ENCODE measurements at regions not wholly inside any gene's neighbourhood (a gene's known extent, or its start where the extent isn't known, plus 50 kb on each side); places are given as distances from the start of the nearest gene placed in this dataset.

- Histone ChIP-seq H2AFZ (ENCODE audit: low read length) (no peak overlapping the region), H3K4me2 (ENCODE audit: low read depth, low read length) (no peak overlapping the region), H3K4me1 (ENCODE audit: insufficient read depth, low read length) (no peaks in the 10 kb centered on the region), H3K27ac (ENCODE audit: extremely low read length, insufficient read depth, low read length) (no peak overlapping the region), H4K20me1 (ENCODE audit: insufficient read depth, low read length) (no peaks in the 10 kb centered on the region), H3K9me3 (ENCODE audit: low read length) (no peaks in the 10 kb centered on the region), H3K79me2 (ENCODE audit: insufficient read depth, low read length) (no peaks in the 10 kb centered on the region), H3K4me3 (replicated peaks in 1 of 3; ENCODE audit: insufficient read depth in 1 of 3, low read depth in 2 of 3, low read length in 3 of 3) (no peak overlapping the region), H3K27me3 (ENCODE audit: control insufficient read depth in 1 of 2, insufficient read depth in 2 of 2, low read length in 2 of 2) (peaks cover 0 to 45% of the 10 kb centered on the region in 2 experiments; a peak in 3 of 5 replicates), H3K9ac (ENCODE audit: insufficient read depth, low read depth, low read length) (no peak overlapping the region), H3K36me3 (replicated peaks in 1 of 2; ENCODE audit: control insufficient read depth in 1 of 2, insufficient read depth in 2 of 2, low read length in 2 of 2) (no peaks in the 10 kb centered on the region)
- TF ChIP-seq KAT2B (IDR thresholded peaks at IDR 0.05; ENCODE audit: borderline replicate concordance, low read depth, low read length): no peak
- no peak for TF ChIP-seq POGZ (CRISPR knock-in tag; IDR thresholded peaks at IDR 0.05)
- no peak for TF ChIP-seq FOXP4 (CRISPR knock-in tag; IDR thresholded peaks at IDR 0.05)
- no TSS peak for BruUV-seq (replicated peaks)
- 17% methylated on average over 4 of the region's 4 CpGs for WGBS (ENCODE audit: low lambda C conversion rate)
- in situ Hi-C loops (cut with HindIII; ENCODE audit: extremely low pct_ligation_motif_present, low pct_unique_long_range_greater_than_20kb): no loop called here
- intact Hi-C loops (cut with micrococcal nuclease; ENCODE audit: unreplicated experiment): no loop called here
- ATAC-seq: no peak
- POLR2A ChIA-PET: no interaction called here
- CTCF ChIA-PET (ENCODE audit: low intra/inter-chr PET ratio, low total read pairs): no interaction called here
- no peak for FAIRE-seq
- no peak for DNase-seq (ENCODE audit: low spot score)
Measured at GRCh38 chr6:165798991-165799390, 135.9 kb upstream of the PDE10A start.

- DNase-seq (ENCODE audit: low spot score): no peak
- POLR2A ChIA-PET: no interaction called here
- no TSS peak for BruUV-seq (replicated peaks)
- no peak overlapping the region for H3K9ac ChIP-seq (ENCODE audit: insufficient read depth, low read depth, low read length)
- intact Hi-C loops (cut with micrococcal nuclease; ENCODE audit: unreplicated experiment) (no loop called here), in situ Hi-C loops (cut with HindIII; ENCODE audit: extremely low pct_ligation_motif_present, low pct_unique_long_range_greater_than_20kb) (no loop called here)
- no peaks in the 10 kb centered on the region for H3K9me3 ChIP-seq (ENCODE audit: low read length)
- 36% methylated on average over 6 of the region's 6 CpGs for WGBS (ENCODE audit: low lambda C conversion rate)
- peaks cover 0 to 47% of the 10 kb centered on the region in 2 experiments; a peak in 4 of 5 replicates for H3K27me3 ChIP-seq (ENCODE audit: control insufficient read depth in 1 of 2, insufficient read depth in 2 of 2, low read length in 2 of 2)
- no peaks in the 10 kb centered on the region for H4K20me1 ChIP-seq (ENCODE audit: insufficient read depth, low read length)
- H3K4me2 ChIP-seq (ENCODE audit: low read depth, low read length): no peak overlapping the region
- no peaks in the 10 kb centered on the region for H3K4me1 ChIP-seq (ENCODE audit: insufficient read depth, low read length)
- no peak for ATAC-seq
- H3K4me3 ChIP-seq (replicated peaks in 1 of 3; ENCODE audit: insufficient read depth in 1 of 3, low read depth in 2 of 3, low read length in 3 of 3): no peak overlapping the region
- H3K79me2 ChIP-seq (ENCODE audit: insufficient read depth, low read length): no peaks in the 10 kb centered on the region
- no peak overlapping the region for H3K27ac ChIP-seq (ENCODE audit: extremely low read length, insufficient read depth, low read length)
- H3K36me3 ChIP-seq (replicated peaks in 1 of 2; ENCODE audit: control insufficient read depth in 1 of 2, insufficient read depth in 2 of 2, low read length in 2 of 2): no peaks in the 10 kb centered on the region
- CTCF ChIA-PET (ENCODE audit: low intra/inter-chr PET ratio, low total read pairs): no interaction called here
- no peak for FAIRE-seq
- H2AFZ ChIP-seq (ENCODE audit: low read length): no peak overlapping the region
- no peak for TF ChIP-seq ZNF891 (CRISPR knock-in tag; IDR thresholded peaks at IDR 0.05)
- no peak for TF ChIP-seq TEAD3 (CRISPR knock-in tag; optimal IDR thresholded peaks at IDR 0.05; ENCODE audit: borderline replicate concordance)
- TF ChIP-seq LCORL (IDR thresholded peaks at IDR 0.05): 0 out of 2 replicates have a peak, but pooled peaks have one; percentile 51
- TF ChIP-seq LCORL (CRISPR knock-in tag; IDR thresholded peaks at IDR 0.05): no peak
- TF ChIP-seq LBX2 (CRISPR knock-in tag; IDR thresholded peaks at IDR 0.05; ENCODE audit: borderline replicate concordance): no peak
- peak; percentile 11 for TF ChIP-seq IKZF1 (IDR thresholded peaks at IDR 0.05)
- TF ChIP-seq WIZ (CRISPR knock-in tag; IDR thresholded peaks at IDR 0.05): no peak
- peak; percentile 19; the same call in 1 of the 2 replicates for TF ChIP-seq ATM (IDR thresholded peaks at IDR 0.05; ENCODE audit: borderline replicate concordance)
- TF ChIP-seq KDM6A (CRISPR knock-in tag; IDR thresholded peaks at IDR 0.05; ENCODE audit: low read depth): no peak
- peak; percentile 48; the same call in 1 of the 2 replicates for TF ChIP-seq TRIM22 (IDR thresholded peaks at IDR 0.05)
- no peak; the same call in 1 of the 2 replicates for TF ChIP-seq CREB1 (IDR thresholded peaks at IDR 0.05)
- no peak for TF ChIP-seq CREB1 (CRISPR knock-in tag; IDR thresholded peaks at IDR 0.05)
- TF ChIP-seq RAD51 (IDR thresholded peaks at IDR 0.05; ENCODE audit: borderline replicate concordance): 0 out of 2 replicates have a peak, but pooled peaks have one; percentile 29
- TF ChIP-seq ZNF441 (CRISPR knock-in tag; IDR thresholded peaks at IDR 0.05; ENCODE audit: borderline replicate concordance): no peak
- TF ChIP-seq HNRNPH1 (optimal IDR thresholded peaks at IDR 0.05; ENCODE audit: low read depth, low read length): no peak
- TF ChIP-seq ZFP41 (CRISPR knock-in tag; IDR thresholded peaks at IDR 0.05; ENCODE audit: borderline replicate concordance): no peak
Measured at GRCh38 chr6:165794179-165794601, 131.1 kb upstream of the PDE10A start.
